HG03103 (cell line): ENCODE measurements at regions not wholly inside any gene's neighbourhood (a gene's known extent, or its start where the extent isn't known, plus 50 kb on each side); places are given as distances from the start of the nearest gene placed in this dataset.
"Not testable (repeated sequence)": the region's sequence is repeated elsewhere in the genome, so short reads cannot be mapped to it uniquely, and the experiment has no call there.

Source experiments
- ATAC-seq: cut with Tn5 transposase; IDR thresholded peaks from one replicate; pipeline ENCODE4 v1.9.1; 2021; ENCODE audit warnings: low read depth; ENCODE audit not compliant: unreplicated experiment

- ATAC-seq, result no peak
These were observed 193.2 kb downstream of the GOLGA6L6 start for GRCh38 chr15:20348291-20348899.

- no peak for ATAC-seq
These were observed 195.4 kb downstream of the GOLGA6L6 start for GRCh38 chr15:20346082-20346805.

DNA sequence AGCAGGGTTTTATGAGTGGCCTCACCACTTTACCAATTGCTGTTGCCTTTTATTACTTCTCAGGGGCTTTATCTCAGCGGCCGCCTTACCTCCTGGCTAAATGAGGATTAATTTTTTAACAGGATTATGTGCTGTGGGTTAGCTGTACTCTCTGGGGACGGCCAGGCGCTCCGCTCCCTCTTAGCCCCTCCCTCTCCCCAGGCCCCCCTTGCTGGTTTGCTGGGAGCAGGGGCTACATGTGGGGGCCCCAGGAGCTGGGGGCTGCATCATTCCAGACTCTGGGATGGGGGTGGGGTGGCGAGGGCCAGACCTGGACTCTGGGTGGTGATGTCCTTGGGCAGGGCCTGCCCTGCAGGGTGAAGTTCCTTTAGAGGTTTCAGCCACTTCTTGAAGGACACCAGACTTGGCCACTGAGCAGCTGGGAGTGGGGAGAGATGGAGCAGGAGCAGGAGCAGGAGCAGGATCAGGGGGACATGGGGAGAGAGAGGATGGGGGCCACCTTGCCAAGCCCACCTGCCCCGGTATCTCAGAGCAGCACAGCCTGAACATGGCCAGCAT, 196.1 kb downstream of the GOLGA6L6 start:
- no peak for ATAC-seq

DNA sequence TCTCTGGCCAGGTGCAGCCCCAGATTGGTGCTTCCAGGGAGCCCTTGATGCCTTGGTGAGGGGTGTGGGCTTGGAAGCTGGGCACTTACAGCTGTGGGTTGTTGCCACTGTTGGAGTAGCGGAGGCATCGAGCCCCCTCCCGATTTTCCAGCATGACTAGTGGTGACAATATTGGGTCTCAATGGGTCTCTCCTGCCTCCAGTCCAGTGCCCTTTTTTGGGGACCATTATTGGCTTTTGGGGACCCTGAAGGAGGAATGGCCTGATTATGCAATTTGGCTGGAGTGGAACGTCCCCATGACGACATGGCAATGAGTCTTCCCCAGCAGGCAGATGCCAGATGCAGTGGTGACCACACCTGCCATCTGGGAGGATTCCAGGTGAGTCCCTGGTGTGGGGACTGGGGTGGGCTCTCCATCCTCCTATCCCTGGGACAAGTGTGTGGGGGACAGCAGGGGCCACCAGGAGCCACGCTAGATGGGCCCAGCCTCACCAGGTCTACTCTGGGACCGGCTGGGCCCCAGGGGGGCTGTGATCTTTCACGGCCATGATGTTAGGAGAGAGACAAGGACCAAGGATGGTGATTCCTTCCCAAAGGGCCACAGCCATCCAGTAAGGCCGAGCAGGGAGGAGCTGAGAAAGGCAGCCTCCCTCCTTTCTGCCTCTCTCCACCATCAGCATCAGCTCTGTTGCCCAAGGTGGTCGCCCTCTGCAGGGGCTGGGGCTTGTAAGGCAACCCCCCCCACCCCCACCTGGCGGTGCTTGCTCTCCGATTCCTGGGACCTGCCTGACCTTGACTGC, 196.8 kb downstream of the GOLGA6L6 start:
- ATAC-seq, result no peak

DNA sequence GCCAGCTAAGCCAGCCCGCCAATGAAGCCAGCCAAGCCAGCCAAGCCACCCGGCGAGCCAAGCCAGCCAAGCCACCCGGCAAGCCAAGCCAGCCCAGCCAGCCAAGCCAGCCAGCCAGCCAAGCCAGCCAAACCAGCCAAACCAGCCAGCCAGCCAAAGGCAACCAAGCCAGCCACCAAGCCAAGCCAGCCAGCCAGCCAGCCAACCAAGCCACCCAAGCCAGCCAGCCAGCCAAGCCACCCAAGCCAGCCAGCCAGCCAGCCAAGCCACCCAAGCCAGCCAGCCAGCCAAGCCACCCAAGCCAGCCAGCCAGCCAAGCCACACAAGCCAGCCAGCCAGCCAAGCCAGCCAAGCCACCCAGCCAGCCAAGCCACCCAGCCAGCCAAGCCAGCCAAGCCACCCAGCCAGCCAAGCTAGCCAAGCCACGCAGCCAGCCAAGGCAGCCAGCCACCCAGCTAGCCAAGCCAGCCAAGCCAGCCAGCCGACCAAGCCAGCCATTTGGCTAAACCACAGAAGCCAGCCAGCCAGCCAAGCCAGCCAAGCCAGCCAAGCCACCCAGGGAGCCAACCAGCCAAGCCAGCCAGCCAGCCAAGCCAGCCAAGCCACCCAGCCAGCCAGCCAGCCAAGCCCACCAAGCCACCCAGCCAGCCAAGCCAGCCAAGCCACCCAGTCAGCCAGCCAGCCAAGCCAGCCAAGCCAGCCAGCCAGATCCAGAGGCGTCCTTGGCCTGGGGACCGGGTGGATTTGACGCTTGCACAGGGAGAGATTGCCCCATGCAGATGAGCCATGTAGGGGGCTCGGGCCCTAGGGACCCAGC, 198.0 kb downstream of the GOLGA6L6 start:
- ATAC-seq, result not testable (repeated sequence)

- not testable (repeated sequence) for ATAC-seq
These were observed 198.8 kb downstream of the GOLGA6L6 start for GRCh38 chr15:20342601-20343394.

- no peak for ATAC-seq
These were observed 199.5 kb downstream of the GOLGA6L6 start for GRCh38 chr15:20341901-20342600.

- no peak for ATAC-seq
These were observed 200.5 kb downstream of the GOLGA6L6 start for GRCh38 chr15:20340931-20341661.

- ATAC-seq, result no peak
These were observed 201.2 kb downstream of the GOLGA6L6 start for GRCh38 chr15:20340331-20340811.

GRCh38 chr15:20339086-20339791, 202.4 kb downstream of the GOLGA6L6 start:
- not testable (repeated sequence) for ATAC-seq

- not testable (repeated sequence) for ATAC-seq
These were observed 202.9 kb downstream of the GOLGA6L6 start for GRCh38 chr15:20338671-20339070.

DNA sequence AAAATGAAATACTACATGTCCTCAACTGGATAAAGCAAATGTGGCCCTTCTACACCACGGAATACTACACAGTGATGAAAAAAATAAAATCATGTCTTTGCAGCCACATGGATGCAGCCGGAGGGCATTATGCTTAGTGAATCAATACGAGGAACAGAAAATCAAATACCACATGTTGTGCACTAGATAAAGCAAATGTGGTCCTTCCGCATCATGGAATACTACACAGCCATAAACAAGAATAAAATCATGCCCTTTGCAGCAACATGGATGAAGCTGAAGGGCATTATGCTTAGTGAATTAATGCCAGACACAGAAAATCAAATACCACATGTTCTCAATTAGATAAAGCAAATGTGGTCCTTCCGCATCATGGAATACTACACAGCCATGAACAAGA, 204.4 kb downstream of the GOLGA6L6 start:
- ATAC-seq, result not testable (repeated sequence)

GRCh38 chr15:20334451-20334850, 207.1 kb downstream of the GOLGA6L6 start:
- ATAC-seq, result not testable (repeated sequence)

GRCh38 chr15:20325751-20326150, 215.8 kb downstream of the GOLGA6L6 start:
- not testable (repeated sequence) for ATAC-seq

GRCh38 chr15:20317132-20317531, 224.5 kb downstream of the GOLGA6L6 start:
- ATAC-seq, result not testable (repeated sequence)

GRCh38 chr15:20311014-20311680, 230.5 kb downstream of the GOLGA6L6 start:
- not testable (repeated sequence) for ATAC-seq

GRCh38 chr15:20310603-20311002, 231.0 kb downstream of the GOLGA6L6 start:
- no peak for ATAC-seq
